ENCODE measurements at regions not wholly inside any gene's neighbourhood (a gene's known extent, or its start where the extent isn't known, plus 50 kb on each side); places are given as distances from the start of the nearest gene placed in this dataset.

DNA sequence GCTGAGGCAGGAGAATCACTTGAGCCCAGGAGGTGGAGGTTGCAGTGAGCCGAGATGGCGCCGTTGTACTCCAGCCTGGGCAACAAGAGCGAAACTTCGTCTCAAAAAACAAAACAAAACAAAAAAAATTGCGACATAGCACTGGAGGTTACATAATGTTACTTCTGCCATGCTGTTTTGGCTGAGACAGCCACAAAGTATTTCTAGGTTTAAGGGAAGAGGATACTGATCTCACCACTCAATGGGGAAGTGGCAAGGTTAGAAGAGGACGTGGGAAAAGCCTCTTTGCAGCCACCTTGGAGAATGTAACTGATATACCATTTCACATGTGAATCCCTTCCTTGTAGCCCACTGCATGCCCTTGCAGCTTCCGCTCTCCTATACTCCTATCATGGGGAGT is 131.2 kb upstream of the NLRP1 start:
- Histone ChIP-seq H3K18ac (ENCODE audit: insufficient read length, low read depth, low read length) (no peak overlapping the region), H3K23me2 (ENCODE audit: insufficient read length, low read depth, low read length, poor library complexity, severe bottlenecking) (no peaks in the 10 kb centered on the region)
- H3K4me1 Mint-ChIP-seq: peaks cover 0 to 4% of the 10 kb centered on the region in 2 experiments; a peak in 2 of 4 replicates

More for the DNA sequence above, 131.2 kb upstream of the NLRP1 start:
- Histone ChIP-seq H3K79me2 (ENCODE audit: insufficient read depth, low read length) (no peaks in the 10 kb centered on the region), H3K9me3 (ENCODE audit: control insufficient read depth, low read depth, low read length) (no peaks in the 10 kb centered on the region), H2AK5ac (ENCODE audit: insufficient read length, low read length) (no peak overlapping the region), H2BK120ac (ENCODE audit: low read depth, low read length, poor library complexity, severe bottlenecking) (no peak overlapping the region), H2AFZ (ENCODE audit: low read length) (no peak overlapping the region), H2BK20ac (ENCODE audit: low read depth, low read length, poor library complexity, severe bottlenecking) (no peak overlapping the region), H3K79me1 (ENCODE audit: insufficient read depth, low read depth, low read length, poor library complexity, severe bottlenecking) (no peaks in the 10 kb centered on the region), H2BK5ac (ENCODE audit: insufficient read length, low read length) (no peak overlapping the region), H3K4ac (ENCODE audit: low read depth, low read length) (no peak overlapping the region), H2BK12ac (ENCODE audit: insufficient read length, low read depth, low read length) (no peak overlapping the region), H4K5ac (ENCODE audit: insufficient read length, low read depth, low read length) (no peak overlapping the region), H3K27ac (ENCODE audit: insufficient read length, low read depth, low read length) (no peak overlapping the region), H4K91ac (ENCODE audit: insufficient read length, low read depth, low read length) (no peak overlapping the region), H3K27me3 (ENCODE audit: insufficient read depth, low read length) (no peaks in the 10 kb centered on the region), H3K56ac (ENCODE audit: insufficient read length, low read depth, low read length) (no peak overlapping the region), H3K9ac (ENCODE audit: extremely low read depth, insufficient read length, low read length) (no peak overlapping the region), H3K4me1 (ENCODE audit: insufficient read depth, low read length) (no peaks in the 10 kb centered on the region), H3K23ac (ENCODE audit: insufficient read length, low read depth, low read length) (no peak overlapping the region), H3K14ac (ENCODE audit: insufficient read depth, low read length) (no peak overlapping the region), H4K8ac (replicated peaks; ENCODE audit: insufficient read length, low read depth, low read length) (no peak overlapping the region), H3T11ph (ENCODE audit: low read length) (no peak overlapping the region), H2BK15ac (ENCODE audit: low read depth, low read length) (no peak overlapping the region), H3K4me2 (ENCODE audit: insufficient read depth, insufficient read length, low read length) (no peak overlapping the region), H4K20me1 (ENCODE audit: control insufficient read depth, insufficient read depth, insufficient read length) (peaks cover 3% of the 10 kb centered on the region)
- Mint-ChIP-seq H3K4me3 (no peak overlapping the region), H3K36me3 (ENCODE audit: insufficient read depth in 1 of 3, low read depth in 3 of 3) (no peaks in the 10 kb centered on the region), H3K27ac (no peak overlapping the region), H3K9me3 (peaks cover under 1 to 2% of the 10 kb centered on the region in 2 experiments; a peak in 1 of 5 replicates), H3K27me3 (ENCODE audit: low read depth) (no peaks in the 10 kb centered on the region; the same call in 1 of the 2 replicates)
- no peak for DNase-seq
- no CpG with 5 or more reads among the region's 8 CpGs for WGBS (ENCODE audit: extremely low coverage, insufficient read length, low lambda C conversion rate)
- TF ChIP-seq, protein P1, sequence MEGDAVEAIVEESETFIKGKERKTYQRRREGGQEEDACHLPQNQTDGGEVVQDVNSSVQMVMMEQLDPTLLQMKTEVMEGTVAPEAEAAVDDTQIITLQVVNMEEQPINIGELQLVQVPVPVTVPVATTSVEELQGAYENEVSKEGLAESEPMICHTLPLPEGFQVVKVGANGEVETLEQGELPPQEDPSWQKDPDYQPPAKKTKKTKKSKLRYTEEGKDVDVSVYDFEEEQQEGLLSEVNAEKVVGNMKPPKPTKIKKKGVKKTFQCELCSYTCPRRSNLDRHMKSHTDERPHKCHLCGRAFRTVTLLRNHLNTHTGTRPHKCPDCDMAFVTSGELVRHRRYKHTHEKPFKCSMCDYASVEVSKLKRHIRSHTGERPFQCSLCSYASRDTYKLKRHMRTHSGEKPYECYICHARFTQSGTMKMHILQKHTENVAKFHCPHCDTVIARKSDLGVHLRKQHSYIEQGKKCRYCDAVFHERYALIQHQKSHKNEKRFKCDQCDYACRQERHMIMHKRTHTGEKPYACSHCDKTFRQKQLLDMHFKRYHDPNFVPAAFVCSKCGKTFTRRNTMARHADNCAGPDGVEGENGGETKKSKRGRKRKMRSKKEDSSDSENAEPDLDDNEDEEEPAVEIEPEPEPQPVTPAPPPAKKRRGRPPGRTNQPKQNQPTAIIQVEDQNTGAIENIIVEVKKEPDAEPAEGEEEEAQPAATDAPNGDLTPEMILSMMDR (conservative IDR thresholded peaks at IDR 0.05): no peak
